Upper lobe of left lung (tissue), 4 donors: ENCODE measurements at regions not wholly inside any gene's neighbourhood (a gene's known extent, or its start where the extent isn't known, plus 50 kb on each side); places are given as distances from the start of the nearest gene placed in this dataset.

ENCODE experiments used
- EP300 ChIP-seq, 4 donors: sonication (generic); formaldehyde crosslinking; IDR thresholded peaks; one replicate each; pipeline ENCODE4 v1.5.1; 2017; ENCODE audit warnings: antibody characterized with exemption in 4 of 4, control low read depth in 2 of 4
- TF ChIP-seq, protein P1 (sequence below), 6 experiments: fragments of 450-650 bp in 4 of 6; fragments of 200-600 bp in 2 of 6; sonication (generic) in 2 of 6; IDR thresholded peaks; one replicate each; pipeline ENCODE4 v1.5.1; 2016 to 2019; ENCODE audit warnings: antibody characterized with exemption in 6 of 6

GRCh38 chr14:101477648-101478047, 83.6 kb upstream of the DIO3 start:
- TF ChIP-seq, protein P1, sequence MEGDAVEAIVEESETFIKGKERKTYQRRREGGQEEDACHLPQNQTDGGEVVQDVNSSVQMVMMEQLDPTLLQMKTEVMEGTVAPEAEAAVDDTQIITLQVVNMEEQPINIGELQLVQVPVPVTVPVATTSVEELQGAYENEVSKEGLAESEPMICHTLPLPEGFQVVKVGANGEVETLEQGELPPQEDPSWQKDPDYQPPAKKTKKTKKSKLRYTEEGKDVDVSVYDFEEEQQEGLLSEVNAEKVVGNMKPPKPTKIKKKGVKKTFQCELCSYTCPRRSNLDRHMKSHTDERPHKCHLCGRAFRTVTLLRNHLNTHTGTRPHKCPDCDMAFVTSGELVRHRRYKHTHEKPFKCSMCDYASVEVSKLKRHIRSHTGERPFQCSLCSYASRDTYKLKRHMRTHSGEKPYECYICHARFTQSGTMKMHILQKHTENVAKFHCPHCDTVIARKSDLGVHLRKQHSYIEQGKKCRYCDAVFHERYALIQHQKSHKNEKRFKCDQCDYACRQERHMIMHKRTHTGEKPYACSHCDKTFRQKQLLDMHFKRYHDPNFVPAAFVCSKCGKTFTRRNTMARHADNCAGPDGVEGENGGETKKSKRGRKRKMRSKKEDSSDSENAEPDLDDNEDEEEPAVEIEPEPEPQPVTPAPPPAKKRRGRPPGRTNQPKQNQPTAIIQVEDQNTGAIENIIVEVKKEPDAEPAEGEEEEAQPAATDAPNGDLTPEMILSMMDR (IDR thresholded peaks at IDR 0.05), result no peak
- TF ChIP-seq EP300 (IDR thresholded peaks at IDR 0.05), result no peak
